IMR-90 (cell line): ENCODE measurements at regions not wholly inside any gene's neighbourhood (a gene's known extent, or its start where the extent isn't known, plus 50 kb on each side); places are given as distances from the start of the nearest gene placed in this dataset.

Experiments
- ATAC-seq: fragments of 200-7000 bp; cut with Tn5 transposase; 2 replicates; pipeline ENCODE4 v1.9.1; 2020; ENCODE audit warnings: low read depth, mild to moderate bottlenecking, moderate library complexity
- BruUV-seq: library from RNA; stranded (reverse); fragments of 400-500 nt; replicated peaks from 2 replicates; lab custom pipeline; 2021; lab: Mats Ljungman, UMichigan
- CTCF ChIA-PET: fragments of 300-600 bp; formaldehyde crosslinking; extraction: SDS; loops from one replicate; lab custom pipeline; 2021; ENCODE audit warnings: antibody characterized with exemption; lab: Yijun Ruan, JAX
- POLR2A ChIA-PET: fragments of 300-600 bp; sonication (Branson Sonifier 250); formaldehyde crosslinking; loops from one replicate; lab custom pipeline; 2022; ENCODE audit warnings: antibody characterized with exemption; ENCODE audit not compliant: unreplicated experiment; lab: Charles Lee
- DNase-seq: peaks from one replicate; pipeline ENCODE4 v3.0.0; 2013
- H2AFZ ChIP-seq: replicated peaks from 2 replicates; pipeline ENCODE3; 2013; ENCODE audit warnings: low read length, mild to moderate bottlenecking; ENCODE audit not compliant: poor library complexity
- H2AK5ac ChIP-seq: 2 replicates; pipeline ENCODE4 v1.6.1; 2013; ENCODE audit warnings: low read depth, low read length, inconsistent platforms
- H2AK9ac ChIP-seq: replicated peaks from 2 replicates; pipeline ENCODE3; 2013; ENCODE audit warnings: mild to moderate bottlenecking, low read depth, low read length, moderate library complexity; ENCODE audit not compliant: poor library complexity
- H2BK120ac ChIP-seq: 2 replicates; pipeline ENCODE4 v1.6.1; 2013; ENCODE audit warnings: low read depth, low read length, inconsistent platforms
- H2BK15ac ChIP-seq: 3 replicates; pipeline ENCODE4 v1.6.1; 2013; ENCODE audit warnings: low read depth, low read length, inconsistent platforms
- H2BK20ac ChIP-seq: 2 replicates; pipeline ENCODE4 v1.6.1; 2013; ENCODE audit warnings: low read depth, mild to moderate bottlenecking, inconsistent platforms, low read length, moderate library complexity
- H2BK5ac ChIP-seq: 2 replicates; pipeline ENCODE4 v1.6.1; 2013; ENCODE audit warnings: mild to moderate bottlenecking, low read depth, low read length, inconsistent platforms; ENCODE audit not compliant: poor library complexity, severe bottlenecking
- H3K14ac ChIP-seq: replicated peaks from 2 replicates; pipeline ENCODE4 v1.6.1; 2013; ENCODE audit warnings: low read depth, low read length, inconsistent platforms
- H3K18ac ChIP-seq: 2 replicates; pipeline ENCODE4 v1.6.1; 2013; ENCODE audit warnings: low read depth, low read length, control low read depth
- H3K23ac ChIP-seq: 2 replicates; pipeline ENCODE4 v1.6.1; 2013; ENCODE audit warnings: low read depth, low read length, inconsistent platforms
- H3K27ac ChIP-seq: 2 replicates; pipeline ENCODE4 v1.5.1; 2013; ENCODE audit warnings: mild to moderate bottlenecking, control low read depth, low read length; ENCODE audit not compliant: insufficient read depth
- H3K27me3 ChIP-seq: 2 replicates; pipeline ENCODE4 v1.6.1; 2013; ENCODE audit warnings: low read length; ENCODE audit not compliant: control insufficient read depth, insufficient read depth
- H3K36me3 ChIP-seq: 2 replicates; pipeline ENCODE4 v1.6.1; 2013; ENCODE audit warnings: low read length, mixed read lengths; ENCODE audit not compliant: control insufficient read depth, insufficient read depth
- H3K4ac ChIP-seq: 2 replicates; pipeline ENCODE4 v1.6.1; 2013; ENCODE audit warnings: low read depth, low read length, inconsistent platforms
- H3K4me1 ChIP-seq: 2 replicates; pipeline ENCODE4 v1.6.1; 2013; ENCODE audit warnings: low read length, mixed read lengths; ENCODE audit not compliant: control insufficient read depth, insufficient read depth
- H3K4me2 ChIP-seq: 2 replicates; pipeline ENCODE4 v1.6.1; 2013; ENCODE audit warnings: low read depth, mild to moderate bottlenecking, control low read depth, low read length, moderate library complexity
- H3K4me3 ChIP-seq: 2 replicates; pipeline ENCODE4 v1.5.1; 2013; ENCODE audit warnings: low read depth, mild to moderate bottlenecking, control low read depth, low read length, moderate library complexity; ENCODE audit not compliant: insufficient read depth
- H3K56ac ChIP-seq: 2 replicates; pipeline ENCODE4 v1.6.1; 2013; ENCODE audit warnings: low read length, inconsistent platforms; ENCODE audit not compliant: insufficient read depth; ENCODE audit errors: extremely low read depth
- H3K79me1 ChIP-seq, 2 experiments: 2 replicates each; pipeline ENCODE4 v1.6.1; 2013; ENCODE audit warnings: low read length in 2 of 2, inconsistent platforms in 1 of 2, low read depth in 1 of 2
- H3K9ac ChIP-seq: 2 replicates; pipeline ENCODE4 v1.6.1; 2013; ENCODE audit warnings: low read depth, low read length, control low read depth
- H3K9me1 ChIP-seq: 2 replicates; pipeline ENCODE4 v1.6.1; 2013; ENCODE audit warnings: low read length, inconsistent platforms; ENCODE audit not compliant: insufficient read depth
- H3K9me3 ChIP-seq: 2 replicates; pipeline ENCODE4 v1.6.1; 2013; ENCODE audit warnings: low read length; ENCODE audit not compliant: control insufficient read depth, insufficient read depth
- H4K20me1 ChIP-seq: 2 replicates; pipeline ENCODE4 v1.6.1; 2013; ENCODE audit warnings: low read length, inconsistent platforms; ENCODE audit not compliant: insufficient read depth
- H4K5ac ChIP-seq: 2 replicates; pipeline ENCODE4 v1.6.1; 2013; ENCODE audit warnings: mild to moderate bottlenecking, low read depth, low read length, control low read depth
- H4K8ac ChIP-seq, 2 experiments: 2 replicates each; pipeline ENCODE4 v1.6.1; 2013; ENCODE audit warnings: low read depth in 2 of 2, low read length in 2 of 2, control low read depth in 1 of 2, inconsistent platforms in 1 of 2
- H4K91ac ChIP-seq: 2 replicates; pipeline ENCODE4 v1.6.1; 2013; ENCODE audit warnings: low read depth, low read length, inconsistent platforms; ENCODE audit not compliant: insufficient read depth
- BHLHE40 ChIP-seq: fragments of 150-350 bp; IDR thresholded peaks from 2 replicates; pipeline ENCODE4 v1.6.1; 2016; ENCODE audit warnings: mild to moderate bottlenecking, low read depth, low read length
- CEBPB ChIP-seq: IDR thresholded peaks from 2 replicates; pipeline ENCODE4 v1.6.1; 2012; ENCODE audit warnings: low read depth, low read length, improper control_type of control experiment
- CTCF ChIP-seq: conservative IDR thresholded peaks from 2 replicates; pipeline ENCODE4 v1.5.1; 2012; ENCODE audit warnings: mild to moderate bottlenecking, low read depth, low read length, improper control_type of control experiment
- FOS ChIP-seq: fragments of 150-350 bp; IDR thresholded peaks from 2 replicates; pipeline ENCODE4 v1.6.1; 2016; ENCODE audit warnings: low read depth, low read length
- MAFK ChIP-seq: IDR thresholded peaks from 2 replicates; pipeline ENCODE4 v1.6.1; 2012; ENCODE audit warnings: low read depth, low read length, improper control_type of control experiment
- MXI1 ChIP-seq: IDR thresholded peaks from 2 replicates; pipeline ENCODE4 v1.6.1; 2012; ENCODE audit warnings: low read depth, mild to moderate bottlenecking, low read length, moderate library complexity, borderline replicate concordance
- NFE2L2 ChIP-seq: fragments of 150-350 bp; IDR thresholded peaks from 2 replicates; pipeline ENCODE4 v1.6.1; 2016; ENCODE audit warnings: low read depth, mild to moderate bottlenecking, low read length
- POLR2A ChIP-seq: IDR thresholded peaks from 2 replicates; pipeline ENCODE4 v1.6.1; 2012; ENCODE audit warnings: mild to moderate bottlenecking, low read depth, low read length
- RAD21 ChIP-seq: IDR thresholded peaks from 2 replicates; pipeline ENCODE4 v1.6.1; 2012; ENCODE audit warnings: low read length, improper control_type of control experiment
- RCOR1 ChIP-seq: IDR thresholded peaks from 2 replicates; pipeline ENCODE4 v1.6.1; 2012; ENCODE audit warnings: mild to moderate bottlenecking, low read length, improper control_type of control experiment; ENCODE audit not compliant: insufficient replicate concordance
- SMC3 ChIP-seq: fragments of 150-350 bp; IDR thresholded peaks from 2 replicates; pipeline ENCODE4 v1.6.1; 2016; ENCODE audit warnings: low read depth, mild to moderate bottlenecking, antibody characterized with exemption, low read length, moderate library complexity
- WGBS, 2 experiments: methylation state at CpG; one replicate each; pipeline versions ENCODE4 v1.1.5 to v1.1.7; 2013; ENCODE audit warnings: missing lambda C conversion rate in 2 of 2; ENCODE audit not compliant: insufficient read length in 1 of 2; ENCODE audit errors: extremely low coverage in 2 of 2; 5-methylcytosine and 5-hydroxymethylcytosine counted together
- dilution Hi-C: fragments of 300-500 bp; cut with HindIII; formaldehyde crosslinking; loops from one replicate; pipeline ENCODE4 v1.14.3; 2018; ENCODE audit warnings: low sequenced_read_pairs; ENCODE audit not compliant: unreplicated experiment
- in situ Hi-C: fragments of 300-500 bp; cut with MboI; formaldehyde crosslinking; loops from 3 replicates; pipeline ENCODE4 v1.14.3; 2019; ENCODE audit warnings: low sequenced_read_pairs, inconsistent platforms, mixed read lengths
- intact Hi-C: fragments of 100-400 bp; cut with micrococcal nuclease; formaldehyde crosslinking; loops from 2 replicates; pipeline ENCODE4 v1.10.0; 2022
- TF ChIP-seq, protein P1 (sequence below): fragments of 150-350 bp; IDR thresholded peaks from 2 replicates; pipeline ENCODE4 v1.6.1; 2016; ENCODE audit warnings: low read depth, mild to moderate bottlenecking, low read length, moderate library complexity, borderline replicate concordance

GRCh38 chr2:146388757-146389156 is 1456.1 kb upstream of the ACVR2A start:
- BruUV-seq, result no TSS peak
- Histone ChIP-seq H2BK20ac (no peak overlapping the region), H3K23ac (no peak overlapping the region), H3K4me1 (no peaks in the 10 kb centered on the region), H2BK5ac (no peak overlapping the region), H3K27ac (no peak overlapping the region), H3K36me3 (no peaks in the 10 kb centered on the region), H2AK9ac (no peak overlapping the region), H4K8ac (no peak overlapping the region), H4K5ac (no peak overlapping the region), H4K91ac (no peak overlapping the region), H3K14ac (no peak overlapping the region), H2BK120ac (no peak overlapping the region), H2AFZ (no peak overlapping the region), H3K56ac (no peak overlapping the region), H3K4me3 (no peak overlapping the region), H3K18ac (no peak overlapping the region), H3K4ac (no peak overlapping the region), H3K4me2 (no peak overlapping the region), H3K27me3 (no peaks in the 10 kb centered on the region), H3K9ac (no peak overlapping the region), H3K9me1 (no peaks in the 10 kb centered on the region), H3K9me3 (no peaks in the 10 kb centered on the region), H2BK15ac (no peak overlapping the region), H4K20me1 (no peaks in the 10 kb centered on the region), H2AK5ac (no peak overlapping the region), H3K79me1 (no peaks in the 10 kb centered on the region)
- dilution Hi-C loops (no loop called here), in situ Hi-C loops (no loop called here), intact Hi-C loops (no loop called here)
- no CpG with 5 or more reads among the region's 2 CpGs for WGBS, 2 experiments
- TF ChIP-seq FOS (no peak), CEBPB (no peak), RCOR1 (no peak), MXI1 (no peak), CTCF (no peak), MAFK (no peak), BHLHE40 (no peak), POLR2A (no peak), NFE2L2 (no peak), SMC3 (no peak), RAD21 (no peak)
- TF ChIP-seq, protein P1, sequence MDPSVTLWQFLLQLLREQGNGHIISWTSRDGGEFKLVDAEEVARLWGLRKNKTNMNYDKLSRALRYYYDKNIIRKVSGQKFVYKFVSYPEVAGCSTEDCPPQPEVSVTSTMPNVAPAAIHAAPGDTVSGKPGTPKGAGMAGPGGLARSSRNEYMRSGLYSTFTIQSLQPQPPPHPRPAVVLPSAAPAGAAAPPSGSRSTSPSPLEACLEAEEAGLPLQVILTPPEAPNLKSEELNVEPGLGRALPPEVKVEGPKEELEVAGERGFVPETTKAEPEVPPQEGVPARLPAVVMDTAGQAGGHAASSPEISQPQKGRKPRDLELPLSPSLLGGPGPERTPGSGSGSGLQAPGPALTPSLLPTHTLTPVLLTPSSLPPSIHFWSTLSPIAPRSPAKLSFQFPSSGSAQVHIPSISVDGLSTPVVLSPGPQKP, result no peak
- ChIA-PET POLR2A (no interaction called here), CTCF (no interaction called here)
- DNase-seq (no peak), ATAC-seq (no peak)
